Right atrium auricular region (tissue), 2 donors: ENCODE measurements at regions not wholly inside any gene's neighbourhood (a gene's known extent, or its start where the extent isn't known, plus 50 kb on each side); places are given as distances from the start of the nearest gene placed in this dataset.
"Not testable (repeated sequence)": the region's sequence is repeated elsewhere in the genome, so short reads cannot be mapped to it uniquely, and the experiment has no call there.

Source experiments
- DNase-seq: peaks from one replicate; pipeline ENCODE4 v3.0.0-alpha.2; 2019; ENCODE audit warnings: low spot score
- H3K27ac ChIP-seq, 2 donors: fragments of 200-600 bp; sonication (generic); 1 replicate in 1 of 2; 2 replicates in 1 of 2; pipeline ENCODE4 v1.5.1; 2016 to 2019
- H3K27me3 ChIP-seq, 2 donors: fragments of 200-600 bp; sonication (generic); one replicate each; pipeline versions ENCODE4 v1.5.1 to v1.6.0; 2017 to 2019
- H3K36me3 ChIP-seq: fragments of 200-600 bp; sonication (generic); one replicate; pipeline ENCODE4 v1.5.1; 2016
- H3K4me1 ChIP-seq, 2 donors: fragments of 200-600 bp; sonication (generic); one replicate each; pipeline versions ENCODE4 v1.5.1 to v1.6.0; 2017 to 2019
- H3K4me3 ChIP-seq, 2 donors: fragments of 200-600 bp; sonication (generic); 1 replicate in 1 of 2; 2 replicates in 1 of 2; pipeline ENCODE4 v1.5.1; 2017 to 2019; ENCODE audit warnings: mild to moderate bottlenecking in 1 of 2, moderate library complexity in 1 of 2
- H3K9me3 ChIP-seq, 2 donors: fragments of 200-600 bp; sonication (generic); one replicate each; pipeline ENCODE4 v1.5.1; 2019
- TF ChIP-seq, protein P1 (sequence below), 2 donors: fragments of 200-600 bp; sonication (generic); IDR thresholded peaks; one replicate each; pipeline ENCODE4 v1.5.1; 2019; ENCODE audit warnings: antibody characterized with exemption in 2 of 2

DNA sequence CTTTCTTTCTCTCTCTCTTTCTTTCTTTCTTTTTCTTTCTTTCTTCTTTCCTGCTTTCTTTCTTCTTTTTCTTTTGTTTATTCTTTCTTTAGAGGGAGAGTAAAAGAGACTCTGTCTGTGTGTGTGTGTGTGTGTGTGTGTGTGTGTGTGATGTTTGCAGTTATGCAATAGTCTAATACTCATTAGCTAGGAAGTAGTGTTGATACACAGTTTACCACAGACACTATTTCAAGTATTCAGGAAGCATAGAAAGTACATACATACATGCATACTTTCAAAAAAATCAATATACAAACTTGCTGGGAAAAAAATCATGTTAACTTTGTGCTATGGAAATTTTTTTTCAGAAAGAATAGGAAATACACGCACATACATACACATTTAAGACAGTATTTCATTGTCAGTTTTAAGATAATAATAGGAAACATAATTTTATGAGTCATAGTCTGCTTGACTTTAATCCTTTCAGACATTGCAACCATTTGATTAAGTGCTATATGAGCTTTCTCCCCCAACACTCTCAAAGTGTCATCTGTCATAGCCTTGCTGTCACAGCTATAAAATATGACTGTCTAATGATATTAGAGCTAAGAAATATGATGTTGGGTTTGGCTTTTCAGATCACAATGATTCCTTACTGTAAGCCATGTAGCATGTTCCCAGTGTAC lies 74.9 kb upstream of the EPHA3 start:
- H3K4me1 ChIP-seq = no peaks in the 10 kb centered on the region
- H3K9me3 ChIP-seq = no peaks in the 10 kb centered on the region
- H3K36me3 ChIP-seq = no peaks in the 10 kb centered on the region
- no peaks in the 10 kb centered on the region for H3K27me3 ChIP-seq
- TF ChIP-seq, protein P1, sequence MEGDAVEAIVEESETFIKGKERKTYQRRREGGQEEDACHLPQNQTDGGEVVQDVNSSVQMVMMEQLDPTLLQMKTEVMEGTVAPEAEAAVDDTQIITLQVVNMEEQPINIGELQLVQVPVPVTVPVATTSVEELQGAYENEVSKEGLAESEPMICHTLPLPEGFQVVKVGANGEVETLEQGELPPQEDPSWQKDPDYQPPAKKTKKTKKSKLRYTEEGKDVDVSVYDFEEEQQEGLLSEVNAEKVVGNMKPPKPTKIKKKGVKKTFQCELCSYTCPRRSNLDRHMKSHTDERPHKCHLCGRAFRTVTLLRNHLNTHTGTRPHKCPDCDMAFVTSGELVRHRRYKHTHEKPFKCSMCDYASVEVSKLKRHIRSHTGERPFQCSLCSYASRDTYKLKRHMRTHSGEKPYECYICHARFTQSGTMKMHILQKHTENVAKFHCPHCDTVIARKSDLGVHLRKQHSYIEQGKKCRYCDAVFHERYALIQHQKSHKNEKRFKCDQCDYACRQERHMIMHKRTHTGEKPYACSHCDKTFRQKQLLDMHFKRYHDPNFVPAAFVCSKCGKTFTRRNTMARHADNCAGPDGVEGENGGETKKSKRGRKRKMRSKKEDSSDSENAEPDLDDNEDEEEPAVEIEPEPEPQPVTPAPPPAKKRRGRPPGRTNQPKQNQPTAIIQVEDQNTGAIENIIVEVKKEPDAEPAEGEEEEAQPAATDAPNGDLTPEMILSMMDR (IDR thresholded peaks at IDR 0.05) = no peak
- H3K27ac ChIP-seq = no peak overlapping the region
- no peak overlapping the region for H3K4me3 ChIP-seq
- DNase-seq = no peak

DNA sequence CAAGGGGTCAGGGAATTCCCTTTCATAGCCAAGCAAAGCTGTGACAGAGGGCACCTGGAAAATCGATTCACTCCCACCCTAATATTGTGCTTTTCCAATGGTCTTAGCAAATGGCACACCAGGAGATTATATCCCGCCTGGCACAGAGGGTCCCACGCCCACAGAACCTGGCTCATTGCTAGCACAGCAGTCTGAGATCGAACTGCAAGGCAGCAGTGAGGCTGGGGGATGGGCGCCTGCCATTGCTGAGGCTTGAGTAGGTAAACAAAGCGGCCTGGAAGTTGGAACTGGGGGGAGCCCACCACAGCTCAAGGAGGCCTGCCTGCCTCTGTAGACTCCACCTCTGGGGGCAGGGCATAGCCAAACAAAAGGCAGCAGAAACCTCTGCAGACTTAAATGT lies 72.7 kb upstream of the EPHA3 start:
- H3K27me3 ChIP-seq, DNase-seq, H3K36me3 ChIP-seq, H3K9me3 ChIP-seq, H3K4me3 ChIP-seq, H3K27ac ChIP-seq, H3K4me1 ChIP-seq: not testable (repeated sequence)

DNA sequence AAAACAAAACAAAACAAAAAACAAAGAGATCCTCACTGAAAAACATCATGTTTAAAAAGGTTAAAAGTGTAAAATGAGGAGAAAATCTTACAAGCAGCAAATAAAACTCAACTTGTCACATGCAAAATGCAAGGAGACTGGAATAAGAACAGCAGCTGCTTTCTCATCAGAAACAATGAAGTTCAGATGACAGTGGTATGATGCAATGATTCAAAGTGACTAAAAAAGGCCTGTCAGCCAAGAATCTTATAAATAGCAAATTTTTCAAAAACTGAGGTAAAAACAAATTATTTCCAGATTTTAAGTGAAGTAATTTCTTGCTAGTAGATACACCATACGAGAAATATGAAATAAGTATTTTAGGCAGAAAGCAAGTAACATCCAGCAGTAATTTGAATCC lies 68.6 kb upstream of the EPHA3 start:
- H3K36me3 ChIP-seq = no peaks in the 10 kb centered on the region
- TF ChIP-seq, protein P1 (IDR thresholded peaks at IDR 0.05) = no peak
- DNase-seq = no peak
- H3K9me3 ChIP-seq = no peaks in the 10 kb centered on the region
- no peaks in the 10 kb centered on the region for H3K4me1 ChIP-seq
- H3K4me3 ChIP-seq = no peak overlapping the region
- no peak overlapping the region for H3K27ac ChIP-seq
- no peaks in the 10 kb centered on the region for H3K27me3 ChIP-seq

DNA sequence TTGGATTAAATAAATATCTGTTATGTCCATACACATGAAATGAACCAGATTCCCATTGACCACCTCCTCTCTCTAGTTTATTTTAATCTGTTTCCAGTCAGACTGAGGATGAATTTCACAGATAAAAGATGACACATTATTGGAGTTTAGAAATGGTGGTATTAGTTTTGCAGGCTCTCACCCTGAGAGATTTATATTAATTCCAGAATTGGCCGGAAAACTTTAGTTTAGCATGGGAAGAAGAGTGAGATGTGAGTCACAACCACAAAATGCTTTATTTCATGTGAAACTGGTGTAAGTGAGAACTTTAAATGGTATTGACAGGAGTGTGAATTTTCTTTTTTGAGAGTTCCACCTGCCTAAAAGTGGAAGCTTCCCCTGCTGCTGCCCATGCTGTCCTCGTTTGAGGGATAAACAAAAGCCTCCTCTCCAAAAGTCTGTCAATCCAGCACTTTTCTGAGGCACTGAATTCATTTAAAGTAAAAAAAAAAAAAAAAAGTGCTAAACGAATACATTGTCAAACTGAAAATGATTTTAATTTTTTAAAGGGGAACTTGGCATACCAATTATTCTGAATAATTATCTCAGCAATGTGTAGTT lies 65.1 kb upstream of the EPHA3 start:
- Histone ChIP-seq H3K36me3 (no peaks in the 10 kb centered on the region), H3K9me3 (no peaks in the 10 kb centered on the region), H3K27ac (no peak overlapping the region), H3K27me3 (no peaks in the 10 kb centered on the region), H3K4me1 (no peaks in the 10 kb centered on the region), H3K4me3 (no peak overlapping the region)
- no peak for DNase-seq
- TF ChIP-seq, protein P1 (IDR thresholded peaks at IDR 0.05) = no peak

DNA sequence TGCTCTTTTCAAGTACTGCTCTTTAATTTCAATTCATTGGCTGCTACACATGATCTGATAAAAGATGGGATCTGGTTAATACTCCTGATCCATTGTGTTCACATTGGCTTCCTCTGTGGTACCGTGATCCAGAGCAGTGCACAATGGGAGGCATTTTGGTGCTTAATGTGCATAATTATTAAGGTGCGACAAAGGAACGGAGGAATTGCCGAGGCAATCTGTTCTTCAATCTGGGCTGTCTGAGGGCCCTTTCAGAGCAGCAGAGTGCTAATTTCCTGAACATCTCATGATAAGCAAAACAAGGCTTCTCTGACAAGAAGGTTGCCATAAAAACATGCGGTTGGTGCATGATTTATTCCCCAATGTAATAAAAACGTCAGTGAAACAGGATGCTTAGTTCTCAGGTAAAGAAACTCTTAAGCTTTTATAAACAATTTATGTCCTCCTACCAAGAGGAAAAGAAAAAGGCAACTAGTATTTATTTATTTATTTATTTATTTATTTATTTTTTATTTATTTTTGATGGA lies 64.0 kb upstream of the EPHA3 start:
- no peaks in the 10 kb centered on the region for H3K27me3 ChIP-seq
- no peak for DNase-seq
- no peak overlapping the region for H3K4me3 ChIP-seq
- no peak overlapping the region for H3K27ac ChIP-seq
- TF ChIP-seq, protein P1 (IDR thresholded peaks at IDR 0.05) = no peak
- H3K36me3 ChIP-seq = no peaks in the 10 kb centered on the region
- H3K4me1 ChIP-seq = no peaks in the 10 kb centered on the region
- H3K9me3 ChIP-seq = no peaks in the 10 kb centered on the region

DNA sequence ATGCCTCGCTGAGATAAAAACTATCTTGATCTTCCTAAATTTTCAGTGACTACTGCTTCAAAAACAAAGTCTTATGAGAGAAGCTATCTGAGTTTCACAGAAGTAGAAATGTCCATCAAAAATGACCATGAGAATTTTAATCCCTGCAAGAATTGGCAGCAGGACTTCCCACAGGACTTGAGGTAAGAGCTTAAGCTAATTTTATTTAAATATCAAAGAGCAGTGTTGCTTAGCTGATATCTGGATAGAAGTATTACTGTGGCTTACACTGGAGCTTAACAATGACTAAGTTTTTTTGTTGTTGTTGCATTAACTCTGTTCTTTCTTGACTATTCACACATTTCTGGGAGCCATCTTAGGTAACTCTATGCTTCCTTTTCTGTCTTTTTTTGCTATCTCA lies 60.8 kb upstream of the EPHA3 start:
- DNase-seq = no peak
- Histone ChIP-seq H3K36me3 (no peaks in the 10 kb centered on the region), H3K4me3 (no peak overlapping the region), H3K4me1 (no peaks in the 10 kb centered on the region), H3K27me3 (no peaks in the 10 kb centered on the region), H3K9me3 (no peaks in the 10 kb centered on the region), H3K27ac (no peak overlapping the region)
- TF ChIP-seq, protein P1 (IDR thresholded peaks at IDR 0.05) = no peak
